ENCODE measurements at regions not wholly inside any gene's neighbourhood (a gene's known extent, or its start where the extent isn't known, plus 50 kb on each side); places are given as distances from the start of the nearest gene placed in this dataset.

GRCh38 chr10:105682911-105683310 lies 1041.8 kb downstream of the SORCS3 start:
- no peaks in the 10 kb centered on the region for H3K9me3 ChIP-seq (ENCODE audit: control insufficient read depth, low read length)
- H3K27me3 ChIP-seq (ENCODE audit: control insufficient read depth, insufficient read depth, low read length, poor library complexity, severe bottlenecking) = no peaks in the 10 kb centered on the region
- H3K4me1 ChIP-seq (ENCODE audit: control insufficient read depth, insufficient read depth, low read length) = no peaks in the 10 kb centered on the region
- no peak overlapping the region for H3K27ac ChIP-seq (ENCODE audit: insufficient read depth, low read depth, low read length, poor library complexity, severe bottlenecking)
- H3K4me3 ChIP-seq (ENCODE audit: insufficient read depth, low read depth, low read length) = no peak overlapping the region
- no peaks in the 10 kb centered on the region for H3K36me3 ChIP-seq (ENCODE audit: control insufficient read depth, insufficient read depth, low read length)
- 76 to 84% methylated on average over 2 to 3 of the region's 3 CpGs for WGBS, 2 experiments

GRCh38 chr10:105681051-105681450 lies 1040.0 kb downstream of the SORCS3 start:
- Histone ChIP-seq H3K9me3 (ENCODE audit: control insufficient read depth, low read length) (no peaks in the 10 kb centered on the region), H3K4me1 (ENCODE audit: control insufficient read depth, insufficient read depth, low read length) (no peaks in the 10 kb centered on the region), H3K27ac (ENCODE audit: insufficient read depth, low read depth, low read length, poor library complexity, severe bottlenecking) (no peak overlapping the region), H3K36me3 (ENCODE audit: control insufficient read depth, insufficient read depth, low read length) (no peaks in the 10 kb centered on the region), H3K27me3 (ENCODE audit: control insufficient read depth, insufficient read depth, low read length, poor library complexity, severe bottlenecking) (no peaks in the 10 kb centered on the region), H3K4me3 (ENCODE audit: insufficient read depth, low read depth, low read length) (no peak overlapping the region)
- 76 to 78% methylated on average over 5 of the region's 5 CpGs for WGBS, 2 experiments

GRCh38 chr10:105679781-105680180 lies 1038.7 kb downstream of the SORCS3 start:
- Histone ChIP-seq H3K36me3 (ENCODE audit: control insufficient read depth, insufficient read depth, low read length) (no peaks in the 10 kb centered on the region), H3K4me3 (ENCODE audit: insufficient read depth, low read depth, low read length) (no peak overlapping the region), H3K27ac (ENCODE audit: insufficient read depth, low read depth, low read length, poor library complexity, severe bottlenecking) (no peak overlapping the region), H3K27me3 (ENCODE audit: control insufficient read depth, insufficient read depth, low read length, poor library complexity, severe bottlenecking) (no peaks in the 10 kb centered on the region), H3K4me1 (ENCODE audit: control insufficient read depth, insufficient read depth, low read length) (no peaks in the 10 kb centered on the region), H3K9me3 (ENCODE audit: control insufficient read depth, low read length) (no peaks in the 10 kb centered on the region)
- 97% methylated on average over 1 of the region's 1 CpG for WGBS, 2 experiments

- no peaks in the 10 kb centered on the region for H3K36me3 ChIP-seq (ENCODE audit: control insufficient read depth, insufficient read depth, low read length)
- H3K4me3 ChIP-seq (ENCODE audit: insufficient read depth, low read depth, low read length) = no peak overlapping the region
- peaks cover 2% of the 10 kb centered on the region for H3K9me3 ChIP-seq (ENCODE audit: control insufficient read depth, low read length)
- H3K27me3 ChIP-seq (ENCODE audit: control insufficient read depth, insufficient read depth, low read length, poor library complexity, severe bottlenecking) = no peaks in the 10 kb centered on the region
- no peaks in the 10 kb centered on the region for H3K4me1 ChIP-seq (ENCODE audit: control insufficient read depth, insufficient read depth, low read length)
- H3K27ac ChIP-seq (ENCODE audit: insufficient read depth, low read depth, low read length, poor library complexity, severe bottlenecking) = no peak overlapping the region
- WGBS, 2 experiments = 80% methylated on average over 1 of the region's 1 CpG; no CpG with 5 or more reads in 1 of the 2 experiments
Observed at GRCh38 chr10:105675333-105675732, 1034.2 kb downstream of the SORCS3 start.

GRCh38 chr10:105674448-105674847 lies 1033.4 kb downstream of the SORCS3 start:
- no peaks in the 10 kb centered on the region for H3K36me3 ChIP-seq (ENCODE audit: control insufficient read depth, insufficient read depth, low read length)
- H3K4me1 ChIP-seq (ENCODE audit: control insufficient read depth, insufficient read depth, low read length) = no peaks in the 10 kb centered on the region
- no peak overlapping the region for H3K4me3 ChIP-seq (ENCODE audit: insufficient read depth, low read depth, low read length)
- H3K27me3 ChIP-seq (ENCODE audit: control insufficient read depth, insufficient read depth, low read length, poor library complexity, severe bottlenecking) = no peaks in the 10 kb centered on the region
- H3K27ac ChIP-seq (ENCODE audit: insufficient read depth, low read depth, low read length, poor library complexity, severe bottlenecking) = no peak overlapping the region
- H3K9me3 ChIP-seq (ENCODE audit: control insufficient read depth, low read length) = peaks cover 2% of the 10 kb centered on the region
- 91 to 92% methylated on average over 5 of the region's 5 CpGs for WGBS, 2 experiments

GRCh38 chr10:105658696-105659095 lies 1017.6 kb downstream of the SORCS3 start:
- Histone ChIP-seq H3K36me3 (ENCODE audit: control insufficient read depth, insufficient read depth, low read length) (no peaks in the 10 kb centered on the region), H3K4me1 (ENCODE audit: control insufficient read depth, insufficient read depth, low read length) (peaks cover 5% of the 10 kb centered on the region), H3K27me3 (ENCODE audit: control insufficient read depth, insufficient read depth, low read length, poor library complexity, severe bottlenecking) (no peaks in the 10 kb centered on the region), H3K4me3 (ENCODE audit: insufficient read depth, low read depth, low read length) (no peak overlapping the region), H3K9me3 (ENCODE audit: control insufficient read depth, low read length) (no peaks in the 10 kb centered on the region), H3K27ac (ENCODE audit: insufficient read depth, low read depth, low read length, poor library complexity, severe bottlenecking) (no peak overlapping the region)
- WGBS, 2 experiments = 91 to 95% methylated on average over 4 of the region's 4 CpGs

- Histone ChIP-seq H3K9me3 (ENCODE audit: control insufficient read depth, low read length) (no peaks in the 10 kb centered on the region), H3K27me3 (ENCODE audit: control insufficient read depth, insufficient read depth, low read length, poor library complexity, severe bottlenecking) (no peaks in the 10 kb centered on the region), H3K27ac (ENCODE audit: insufficient read depth, low read depth, low read length, poor library complexity, severe bottlenecking) (no peak overlapping the region), H3K36me3 (ENCODE audit: control insufficient read depth, insufficient read depth, low read length) (no peaks in the 10 kb centered on the region), H3K4me3 (ENCODE audit: insufficient read depth, low read depth, low read length) (no peak overlapping the region), H3K4me1 (ENCODE audit: control insufficient read depth, insufficient read depth, low read length) (peaks cover 9% of the 10 kb centered on the region)
Observed at GRCh38 chr10:105656856-105657255, 1015.8 kb downstream of the SORCS3 start.

- peak overlapping the region; percentile 38 for H3K27ac ChIP-seq (ENCODE audit: insufficient read depth, low read depth, low read length, poor library complexity, severe bottlenecking)
- WGBS, 2 experiments = 32 to 35% methylated on average over 3 of the region's 3 CpGs
Observed at GRCh38 chr10:105650306-105650705, 1009.2 kb downstream of the SORCS3 start.

GRCh38 chr10:105647354-105647753 lies 1006.3 kb downstream of the SORCS3 start:
- no peaks in the 10 kb centered on the region for H3K36me3 ChIP-seq (ENCODE audit: control insufficient read depth, insufficient read depth, low read length)
- peaks cover 30% of the 10 kb centered on the region for H3K4me1 ChIP-seq (ENCODE audit: control insufficient read depth, insufficient read depth, low read length)
- H3K9me3 ChIP-seq (ENCODE audit: control insufficient read depth, low read length) = no peaks in the 10 kb centered on the region
- H3K27me3 ChIP-seq (ENCODE audit: control insufficient read depth, insufficient read depth, low read length, poor library complexity, severe bottlenecking) = no peaks in the 10 kb centered on the region
- H3K4me3 ChIP-seq (ENCODE audit: insufficient read depth, low read depth, low read length) = no peak overlapping the region
- 100% methylated on average over 1 of the region's 1 CpG; no CpG with 5 or more reads in 1 of the 2 experiments for WGBS, 2 experiments
- H3K27ac ChIP-seq (ENCODE audit: insufficient read depth, low read depth, low read length, poor library complexity, severe bottlenecking) = no peak overlapping the region

More at GRCh38 chr10:105650306-105650705, 1009.2 kb downstream of the SORCS3 start:
- Histone ChIP-seq H3K36me3 (ENCODE audit: control insufficient read depth, insufficient read depth, low read length) (no peaks in the 10 kb centered on the region), H3K4me3 (ENCODE audit: insufficient read depth, low read depth, low read length) (no peak overlapping the region), H3K27me3 (ENCODE audit: control insufficient read depth, insufficient read depth, low read length, poor library complexity, severe bottlenecking) (no peaks in the 10 kb centered on the region), H3K9me3 (ENCODE audit: control insufficient read depth, low read length) (no peaks in the 10 kb centered on the region), H3K4me1 (ENCODE audit: control insufficient read depth, insufficient read depth, low read length) (peaks cover 30% of the 10 kb centered on the region)

GRCh38 chr10:105644978-105645377 lies 1003.9 kb downstream of the SORCS3 start:
- WGBS, 2 experiments = 92 to 95% methylated on average over 2 of the region's 2 CpGs

GRCh38 chr10:105644559-105644958 lies 1003.5 kb downstream of the SORCS3 start:
- 86 to 96% methylated on average over 1 to 2 of the region's 2 CpGs for WGBS, 2 experiments
- H3K36me3 ChIP-seq (ENCODE audit: control insufficient read depth, insufficient read depth, low read length) = no peaks in the 10 kb centered on the region
- peaks cover 3% of the 10 kb centered on the region for H3K4me1 ChIP-seq (ENCODE audit: control insufficient read depth, insufficient read depth, low read length)
- H3K4me3 ChIP-seq (ENCODE audit: insufficient read depth, low read depth, low read length) = no peak overlapping the region
- no peak overlapping the region for H3K27ac ChIP-seq (ENCODE audit: insufficient read depth, low read depth, low read length, poor library complexity, severe bottlenecking)
- H3K27me3 ChIP-seq (ENCODE audit: control insufficient read depth, insufficient read depth, low read length, poor library complexity, severe bottlenecking) = no peaks in the 10 kb centered on the region
- H3K9me3 ChIP-seq (ENCODE audit: control insufficient read depth, low read length) = no peaks in the 10 kb centered on the region

More at GRCh38 chr10:105644978-105645377, 1003.9 kb downstream of the SORCS3 start:
- no peaks in the 10 kb centered on the region for H3K27me3 ChIP-seq (ENCODE audit: control insufficient read depth, insufficient read depth, low read length, poor library complexity, severe bottlenecking)
- H3K4me1 ChIP-seq (ENCODE audit: control insufficient read depth, insufficient read depth, low read length) = peaks cover 7% of the 10 kb centered on the region
- H3K4me3 ChIP-seq (ENCODE audit: insufficient read depth, low read depth, low read length) = no peak overlapping the region
- no peaks in the 10 kb centered on the region for H3K36me3 ChIP-seq (ENCODE audit: control insufficient read depth, insufficient read depth, low read length)
- no peaks in the 10 kb centered on the region for H3K9me3 ChIP-seq (ENCODE audit: control insufficient read depth, low read length)
- H3K27ac ChIP-seq (ENCODE audit: insufficient read depth, low read depth, low read length, poor library complexity, severe bottlenecking) = no peak overlapping the region

Measured in ectodermal cell (in vitro differentiated cells).